ENCODE measurements at regions not wholly inside any gene's neighbourhood (a gene's known extent, or its start where the extent isn't known, plus 50 kb on each side); places are given as distances from the start of the nearest gene placed in this dataset.

DNA sequence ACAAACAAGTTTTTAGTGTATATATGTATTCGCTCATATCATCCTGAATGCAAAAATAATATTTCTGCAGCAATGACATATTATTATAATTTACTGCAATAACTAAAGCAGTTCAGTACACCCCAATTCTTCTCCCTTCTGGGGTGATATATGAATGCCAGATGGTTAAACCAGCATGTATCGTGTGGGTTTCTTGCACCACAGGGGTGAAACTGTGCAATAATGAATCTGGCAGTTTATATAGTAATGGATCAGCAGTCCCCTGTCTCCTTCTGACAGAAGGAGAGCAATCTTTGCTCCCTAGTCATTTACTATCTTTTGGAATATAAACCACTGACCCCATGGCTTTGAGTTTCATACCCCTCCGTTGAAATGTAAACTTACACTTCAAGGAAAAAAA lies 228.6 kb upstream of the KLHL1 start:
- POLR2A ChIA-PET: no interaction called here
- Histone ChIP-seq H3K9ac (replicated peaks; ENCODE audit: extremely low read depth, insufficient read depth, low read length) (no peak overlapping the region), H3K79me2 (ENCODE audit: control insufficient read depth, insufficient read depth, low read length) (no peaks in the 10 kb centered on the region), H3K27me3 (ENCODE audit: control insufficient read depth in 2 of 2, insufficient read depth in 2 of 2, low read length in 2 of 2) (no peaks in the 10 kb centered on the region), H3K9me1 (replicated peaks; ENCODE audit: control insufficient read depth, extremely low read depth, insufficient read depth, low read length) (no peaks in the 10 kb centered on the region), H3K4me2 (ENCODE audit: insufficient read depth, low read length) (no peak overlapping the region), H3K36me3 (ENCODE audit: control insufficient read depth in 2 of 2, extremely low read depth in 1 of 2, insufficient read depth in 2 of 2, low read length in 2 of 2) (no peaks in the 10 kb centered on the region), H3K4me1 (ENCODE audit: control insufficient read depth, extremely low read depth, insufficient read depth, low read length) (no peaks in the 10 kb centered on the region), H3K4me3 (replicated peaks in 1 of 3; ENCODE audit: insufficient read depth in 1 of 3, low read depth in 1 of 3, low read length in 3 of 3) (no peak overlapping the region), H3K27ac (ENCODE audit: insufficient read depth, low read depth, low read length) (no peak overlapping the region), H3K9me3 (replicated peaks; ENCODE audit: control insufficient read depth, insufficient read depth, low read length) (no peaks in the 10 kb centered on the region), H2AFZ (ENCODE audit: low read depth, low read length) (no peak overlapping the region), H4K20me1 (replicated peaks; ENCODE audit: control insufficient read depth, extremely low read depth, insufficient read depth, low read length) (no peaks in the 10 kb centered on the region)
- BruUV-seq (replicated peaks): no TSS peak
- intact Hi-C loops (cut with micrococcal nuclease) (no loop called here), dilution Hi-C loops (cut with MboI; ENCODE audit: extremely low pct_ligation_motif_present, low sequenced_read_pairs) (no loop called here)
- no peak for FAIRE-seq
- TF ChIP-seq, protein P1, sequence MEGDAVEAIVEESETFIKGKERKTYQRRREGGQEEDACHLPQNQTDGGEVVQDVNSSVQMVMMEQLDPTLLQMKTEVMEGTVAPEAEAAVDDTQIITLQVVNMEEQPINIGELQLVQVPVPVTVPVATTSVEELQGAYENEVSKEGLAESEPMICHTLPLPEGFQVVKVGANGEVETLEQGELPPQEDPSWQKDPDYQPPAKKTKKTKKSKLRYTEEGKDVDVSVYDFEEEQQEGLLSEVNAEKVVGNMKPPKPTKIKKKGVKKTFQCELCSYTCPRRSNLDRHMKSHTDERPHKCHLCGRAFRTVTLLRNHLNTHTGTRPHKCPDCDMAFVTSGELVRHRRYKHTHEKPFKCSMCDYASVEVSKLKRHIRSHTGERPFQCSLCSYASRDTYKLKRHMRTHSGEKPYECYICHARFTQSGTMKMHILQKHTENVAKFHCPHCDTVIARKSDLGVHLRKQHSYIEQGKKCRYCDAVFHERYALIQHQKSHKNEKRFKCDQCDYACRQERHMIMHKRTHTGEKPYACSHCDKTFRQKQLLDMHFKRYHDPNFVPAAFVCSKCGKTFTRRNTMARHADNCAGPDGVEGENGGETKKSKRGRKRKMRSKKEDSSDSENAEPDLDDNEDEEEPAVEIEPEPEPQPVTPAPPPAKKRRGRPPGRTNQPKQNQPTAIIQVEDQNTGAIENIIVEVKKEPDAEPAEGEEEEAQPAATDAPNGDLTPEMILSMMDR (IDR thresholded peaks at IDR 0.05; ENCODE audit: extremely low read depth in 1 of 2, insufficient read depth in 1 of 2, low read depth in 1 of 2, low read length in 2 of 2): no peak
- TF ChIP-seq MYC (IDR thresholded peaks at IDR 0.05; ENCODE audit: low read depth, low read length): no peak
- no peak for TF ChIP-seq FOS (IDR thresholded peaks at IDR 0.05; ENCODE audit: borderline replicate concordance, insufficient read depth, low read length)
- no peak for TF ChIP-seq GATA2 (IDR thresholded peaks at IDR 0.05; ENCODE audit: insufficient read depth, insufficient read length, low read depth, low read length)
- no peak for TF ChIP-seq EZH2 (IDR thresholded peaks at IDR 0.05; ENCODE audit: borderline replicate concordance, low read depth, low read length, severe bottlenecking)
- TF ChIP-seq POLR2A (IDR thresholded peaks at IDR 0.05; ENCODE audit: low read depth, low read length): no peak
- TF ChIP-seq, protein P2, sequence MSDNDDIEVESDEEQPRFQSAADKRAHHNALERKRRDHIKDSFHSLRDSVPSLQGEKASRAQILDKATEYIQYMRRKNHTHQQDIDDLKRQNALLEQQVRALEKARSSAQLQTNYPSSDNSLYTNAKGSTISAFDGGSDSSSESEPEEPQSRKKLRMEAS (IDR thresholded peaks at IDR 0.05; ENCODE audit: insufficient read depth, insufficient read length): no peak
- TF ChIP-seq JUN (IDR thresholded peaks at IDR 0.05; ENCODE audit: borderline replicate concordance, insufficient read depth, insufficient read length, low read depth): no peak
- no peak for TF ChIP-seq POLR2AphosphoS5 (IDR thresholded peaks at IDR 0.05; ENCODE audit: insufficient read depth, low read depth, low read length)
- CTCF ChIA-PET: no interaction called here
- DNase-seq (ENCODE audit: low read depth, low spot score): no peak
